Large intestine (tissue), 3 donors: ENCODE measurements at regions not wholly inside any gene's neighbourhood (a gene's known extent, or its start where the extent isn't known, plus 50 kb on each side); places are given as distances from the start of the nearest gene placed in this dataset.
"Not testable (repeated sequence)": the region's sequence is repeated elsewhere in the genome, so short reads cannot be mapped to it uniquely, and the experiment has no call there.

ENCODE experiments used
- DNase-seq, 2 donors: peaks; one replicate each; pipeline versions ENCODE4 v3.0.0 to v3.0.0-alpha.2; 2013
- H3K27ac ChIP-seq: one replicate; pipeline ENCODE4 v1.5.1; 2013; ENCODE audit warnings: low read length
- H3K27me3 ChIP-seq: 2 replicates; pipeline ENCODE4 v1.6.1; 2013; ENCODE audit warnings: low read length; ENCODE audit not compliant: control insufficient read depth, insufficient read depth
- H3K36me3 ChIP-seq: 2 replicates; pipeline ENCODE4 v1.6.1; 2013; ENCODE audit warnings: low read length; ENCODE audit not compliant: control insufficient read depth, insufficient read depth
- H3K4me1 ChIP-seq: one replicate; pipeline ENCODE4 v1.6.1; 2013; ENCODE audit warnings: low read length; ENCODE audit not compliant: control insufficient read depth, insufficient read depth
- H3K4me3 ChIP-seq: one replicate; pipeline ENCODE4 v1.5.1; 2013; ENCODE audit warnings: low read length
- H3K9me3 ChIP-seq: one replicate; pipeline ENCODE4 v1.6.1; 2013; ENCODE audit warnings: mild to moderate bottlenecking, low read depth, low read length, moderate library complexity; ENCODE audit not compliant: control insufficient read depth
- WGBS: methylation state at CpG from one replicate; pipeline ENCODE4 v1.1.5; 2013; ENCODE audit warnings: low lambda C conversion rate; ENCODE audit not compliant: insufficient coverage; 5-methylcytosine and 5-hydroxymethylcytosine counted together

DNA sequence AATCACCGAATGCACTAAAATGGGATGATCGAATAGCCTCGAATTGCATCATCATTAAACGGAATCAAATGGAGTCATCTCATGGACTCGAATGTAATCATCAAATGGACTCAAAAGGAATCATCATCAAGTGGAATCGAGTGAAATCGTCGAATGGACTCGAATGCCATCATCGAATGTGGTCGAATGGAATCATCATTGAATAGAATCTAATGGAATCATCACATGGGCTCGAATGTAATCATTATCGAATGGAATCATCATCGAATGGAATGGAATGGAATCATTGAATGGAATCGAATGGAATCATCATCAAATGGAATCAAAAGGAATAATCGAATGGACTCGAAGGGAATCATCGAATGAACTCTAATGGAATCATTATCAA lies 224.3 kb downstream of the SHCBP1 start:
- H3K27ac ChIP-seq, H3K4me1 ChIP-seq, H3K9me3 ChIP-seq, H3K27me3 ChIP-seq, H3K4me3 ChIP-seq, H3K36me3 ChIP-seq, DNase-seq: not testable (repeated sequence)
- 67% methylated on average over 13 of the region's 18 CpGs for WGBS

DNA sequence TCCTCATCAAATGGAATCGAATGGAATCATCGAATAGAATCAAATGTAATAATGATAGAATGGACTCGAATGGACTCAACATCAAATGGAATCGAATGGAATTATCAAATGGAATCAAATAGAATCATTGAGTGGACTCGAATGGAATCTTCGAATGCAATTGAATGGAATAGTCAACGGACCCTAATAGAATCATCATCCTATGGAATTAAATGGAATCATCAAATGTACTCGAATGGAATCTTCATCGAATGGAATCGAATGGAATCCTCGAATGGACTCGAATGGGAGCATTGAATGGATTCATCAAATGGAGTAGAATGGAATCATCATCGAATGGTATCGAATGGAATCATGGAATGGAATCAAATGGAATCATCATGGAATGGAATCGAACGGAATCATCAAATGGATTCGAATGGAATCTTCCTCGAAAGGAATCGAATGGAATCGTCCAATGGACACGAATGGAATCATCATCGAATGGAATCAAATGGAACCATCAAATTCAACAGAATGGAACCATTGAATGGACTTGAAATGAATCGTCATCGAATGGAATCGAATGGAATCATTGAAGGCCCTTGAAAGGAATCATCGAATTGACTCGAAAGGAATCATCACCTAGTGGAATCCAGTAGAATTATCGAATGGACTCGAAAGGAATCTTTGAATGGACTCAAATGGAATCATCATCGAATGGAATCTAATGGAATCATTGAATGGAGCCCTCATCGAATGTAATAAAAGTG lies 224.9 kb downstream of the SHCBP1 start:
- H3K27ac ChIP-seq, H3K4me1 ChIP-seq, H3K4me3 ChIP-seq, H3K9me3 ChIP-seq, H3K27me3 ChIP-seq, H3K36me3 ChIP-seq: not testable (repeated sequence)
- WGBS: 79% methylated on average over 27 of the region's 31 CpGs
- DNase-seq: peak in 1 of 2 donors; percentile 6

DNA sequence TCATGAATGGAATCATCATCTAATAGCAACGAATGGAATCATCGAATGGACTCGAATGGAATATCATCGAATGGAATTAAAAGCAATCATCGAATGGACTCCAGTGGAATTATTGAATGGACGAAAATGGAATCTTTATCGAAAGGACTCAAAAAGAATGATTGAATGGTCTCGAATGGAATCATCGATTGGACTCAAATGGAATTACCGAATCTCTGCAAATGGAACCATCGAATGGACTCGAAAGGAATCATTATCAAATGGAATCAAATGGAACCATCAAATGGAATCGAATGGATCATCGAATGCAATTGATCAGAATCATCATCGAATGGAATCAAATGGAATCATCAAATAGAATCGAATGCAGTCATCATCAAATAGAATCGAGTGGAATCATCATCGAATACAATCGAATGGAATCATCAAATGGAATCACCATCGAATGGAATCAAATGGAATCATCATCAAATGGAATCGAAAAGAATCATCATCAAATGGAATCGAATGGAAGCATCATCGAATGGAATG lies 225.7 kb downstream of the SHCBP1 start:
- DNase-seq: peak in 1 of 2 donors; percentile 17
- 83% methylated on average over 23 of the region's 23 CpGs for WGBS
- H3K27ac ChIP-seq, H3K27me3 ChIP-seq, H3K36me3 ChIP-seq, H3K4me1 ChIP-seq, H3K9me3 ChIP-seq, H3K4me3 ChIP-seq: not testable (repeated sequence)

GRCh38 chr16:46394963-46395362 lies 226.2 kb downstream of the SHCBP1 start:
- WGBS: 77% methylated on average over 16 of the region's 17 CpGs
- H3K36me3 ChIP-seq, H3K4me3 ChIP-seq, DNase-seq, H3K27ac ChIP-seq, H3K9me3 ChIP-seq, H3K4me1 ChIP-seq, H3K27me3 ChIP-seq: not testable (repeated sequence)

- H3K36me3 ChIP-seq, DNase-seq, H3K27me3 ChIP-seq, H3K4me1 ChIP-seq, H3K27ac ChIP-seq, H3K4me3 ChIP-seq: not testable (repeated sequence)
- 70% methylated on average over 18 of the region's 18 CpGs for WGBS
- H3K9me3 ChIP-seq: peaks cover 10% of the 10 kb centered on the region
Measured at GRCh38 chr16:46394149-46394548, 227.0 kb downstream of the SHCBP1 start.

GRCh38 chr16:46392930-46393722 lies 228.1 kb downstream of the SHCBP1 start:
- H3K9me3 ChIP-seq: peaks cover 11% of the 10 kb centered on the region
- not testable (repeated sequence) for H3K36me3 ChIP-seq, H3K4me3 ChIP-seq, H3K4me1 ChIP-seq, H3K27ac ChIP-seq, H3K27me3 ChIP-seq
- WGBS: 75% methylated on average over 20 of the region's 26 CpGs
- DNase-seq: peak; percentile 43 to 60

DNA sequence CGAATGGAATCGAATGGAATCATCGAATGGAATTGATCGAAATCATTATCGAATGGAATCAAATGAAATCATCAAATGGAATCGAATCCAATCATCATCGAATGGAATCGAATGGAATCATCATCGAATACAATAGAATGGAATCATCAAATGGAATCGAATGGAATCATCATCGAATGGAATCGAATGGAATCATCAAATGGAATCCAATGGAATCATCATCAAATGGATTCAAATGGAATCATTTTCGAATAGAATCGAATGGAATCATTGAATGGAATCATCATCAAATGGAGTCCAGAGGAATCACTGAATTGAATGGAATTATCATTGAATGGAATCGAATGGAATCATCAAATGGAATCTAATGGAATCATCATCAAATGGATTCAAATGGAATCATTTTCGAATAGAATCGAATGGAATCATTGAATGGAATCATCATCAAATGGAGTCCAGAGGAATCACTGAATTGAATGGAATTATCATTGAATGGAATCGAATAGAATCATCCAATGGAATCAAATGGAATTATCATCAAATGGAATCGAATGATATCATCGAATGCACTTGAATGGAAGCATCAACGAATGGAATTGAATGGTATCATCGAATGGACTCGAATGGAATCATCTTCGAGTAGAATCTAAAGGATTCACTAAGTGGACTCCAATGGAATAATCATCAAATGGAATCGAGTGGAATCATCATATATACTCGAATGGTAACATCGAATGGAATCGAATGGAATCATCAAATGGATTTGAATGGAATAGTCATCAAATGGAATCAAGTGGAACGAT lies 230.3 kb downstream of the SHCBP1 start:
- H3K27me3 ChIP-seq, H3K4me1 ChIP-seq, H3K36me3 ChIP-seq, H3K4me3 ChIP-seq, H3K27ac ChIP-seq: not testable (repeated sequence)
- 82% methylated on average over 29 of the region's 29 CpGs for WGBS
- H3K9me3 ChIP-seq: peaks cover 13% of the 10 kb centered on the region
- DNase-seq: peak in 1 of 2 donors; percentile 5

DNA sequence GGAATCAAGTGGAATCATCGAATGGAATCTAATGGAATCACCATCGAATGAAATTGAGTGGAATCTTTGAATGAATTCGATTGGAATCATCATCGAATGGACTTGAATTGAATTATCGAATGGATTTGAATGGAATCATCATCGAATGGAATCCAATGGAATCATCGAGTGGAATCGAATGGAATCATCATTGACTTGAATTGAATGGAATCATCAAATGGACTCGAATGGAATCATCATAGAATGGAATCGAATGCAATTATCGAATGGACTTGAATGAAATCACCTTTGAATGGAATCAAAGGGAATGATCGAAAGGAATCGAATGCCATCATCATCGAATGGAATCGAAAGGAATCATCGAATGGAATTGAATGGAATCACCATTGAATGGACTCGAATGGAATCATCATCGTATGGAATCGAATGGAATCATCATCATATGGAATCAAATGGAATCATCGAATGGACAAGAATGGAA lies 231.6 kb downstream of the SHCBP1 start:
- DNase-seq: peak; percentile 89 to 92
- not testable (repeated sequence) for H3K27me3 ChIP-seq, H3K36me3 ChIP-seq, H3K4me3 ChIP-seq, H3K4me1 ChIP-seq, H3K27ac ChIP-seq
- peaks cover 11% of the 10 kb centered on the region for H3K9me3 ChIP-seq
- 82% methylated on average over 20 of the region's 20 CpGs for WGBS

- not testable (repeated sequence) for H3K36me3 ChIP-seq, H3K27me3 ChIP-seq, DNase-seq, H3K4me3 ChIP-seq, H3K27ac ChIP-seq, H3K4me1 ChIP-seq
- H3K9me3 ChIP-seq: peaks cover 16% of the 10 kb centered on the region
- 81% methylated on average over 23 of the region's 27 CpGs for WGBS
Measured at GRCh38 chr16:46388939-46389491, 232.2 kb downstream of the SHCBP1 start.

GRCh38 chr16:46388354-46388753 lies 232.8 kb downstream of the SHCBP1 start:
- not testable (repeated sequence) for DNase-seq, H3K27me3 ChIP-seq, H3K4me1 ChIP-seq, H3K27ac ChIP-seq, H3K36me3 ChIP-seq, H3K4me3 ChIP-seq
- WGBS: 85% methylated on average over 15 of the region's 16 CpGs
- peaks cover 16% of the 10 kb centered on the region for H3K9me3 ChIP-seq
